Fibroblast of lung (primary cell): ENCODE measurements at regions not wholly inside any gene's neighbourhood (a gene's known extent, or its start where the extent isn't known, plus 50 kb on each side); places are given as distances from the start of the nearest gene placed in this dataset.
A peak's percentile ranks its signal among the peaks of the same experiment; 100 is the strongest.

Source experiments
- DNase-seq, 2 donors: peaks; one replicate each; pipeline versions ENCODE4 v3.0.0 to v3.0.0-alpha.2; 2010; ENCODE audit warnings: low read depth in 2 of 2
- H2AFZ ChIP-seq: 2 replicates; pipeline ENCODE4 v1.5.1; 2012; ENCODE audit warnings: low read length, control low read depth, inconsistent platforms
- H3K27ac ChIP-seq: 2 replicates; pipeline ENCODE4 v1.5.1; 2011; ENCODE audit warnings: low read length, control low read depth; ENCODE audit not compliant: insufficient read depth
- H3K27me3 ChIP-seq: 2 replicates; pipeline ENCODE4 v1.5.1; 2011; ENCODE audit warnings: mild to moderate bottlenecking, low read length; ENCODE audit not compliant: control insufficient read depth, insufficient read depth
- H3K36me3 ChIP-seq: 2 replicates; pipeline ENCODE4 v1.5.1; 2011; ENCODE audit warnings: low read length; ENCODE audit not compliant: control insufficient read depth, insufficient read depth
- H3K4me1 ChIP-seq: 2 replicates; pipeline ENCODE4 v1.5.1; 2011; ENCODE audit warnings: low read length; ENCODE audit not compliant: control insufficient read depth, insufficient read depth; ENCODE audit errors: extremely low read depth
- H3K4me2 ChIP-seq: 2 replicates; pipeline ENCODE4 v1.5.1; 2011; ENCODE audit warnings: low read length, control low read depth; ENCODE audit not compliant: insufficient read depth; ENCODE audit errors: extremely low read depth
- H3K4me3 ChIP-seq, 4 experiments: fragments of 200-600 bp in 1 of 4; sonication (generic) in 1 of 4; replicated peaks in 1 of 4; 2 replicates each; pipeline ENCODE4 v1.5.1; 2011 to 2016; ENCODE audit warnings: low read length in 4 of 4, low read depth in 3 of 4, mild to moderate bottlenecking in 3 of 4, control low read depth in 2 of 4, inconsistent platforms in 1 of 4, mixed read lengths in 1 of 4; ENCODE audit not compliant: insufficient read depth in 1 of 4; ENCODE audit errors: control extremely low read depth in 1 of 4
- H3K79me2 ChIP-seq: 2 replicates; pipeline ENCODE4 v1.5.1; 2012; ENCODE audit warnings: mild to moderate bottlenecking, low read length, inconsistent platforms; ENCODE audit not compliant: control insufficient read depth, insufficient read depth
- H3K9ac ChIP-seq: 2 replicates; pipeline ENCODE4 v1.5.1; 2011; ENCODE audit warnings: mild to moderate bottlenecking, low read length, control low read depth; ENCODE audit not compliant: insufficient read depth
- H3K9me3 ChIP-seq: 2 replicates; pipeline ENCODE4 v1.5.1; 2012; ENCODE audit warnings: low read depth, low read length; ENCODE audit not compliant: control insufficient read depth, insufficient read depth
- H4K20me1 ChIP-seq: 2 replicates; pipeline ENCODE4 v1.5.1; 2011; ENCODE audit warnings: low read length; ENCODE audit not compliant: control insufficient read depth, insufficient read depth; ENCODE audit errors: extremely low read depth
- CTCF ChIP-seq, 2 donors: IDR thresholded peaks in 1 of 2; conservative IDR thresholded peaks in 1 of 2; 1 replicate in 1 of 2; 2 replicates in 1 of 2; pipeline ENCODE4 v1.5.1; 2011 to 2012; ENCODE audit warnings: low read length in 2 of 2, control low read depth in 1 of 2, inconsistent platforms in 1 of 2, low read depth in 1 of 2, mild to moderate bottlenecking in 1 of 2
- EZH2 ChIP-seq: IDR thresholded peaks from 2 replicates; pipeline ENCODE4 v1.5.1; 2012; ENCODE audit warnings: low read length, control low read depth, mild to moderate bottlenecking; ENCODE audit errors: missing control alignments

GRCh38 chr13:106799781-106800335 lies 231.9 kb upstream of the ARGLU1 start:
- no peak for DNase-seq
- Histone ChIP-seq H3K4me1 (no peaks in the 10 kb centered on the region), H3K27ac (no peak overlapping the region), H3K4me2 (no peak overlapping the region), H3K4me3 (no peak overlapping the region), H3K36me3 (no peaks in the 10 kb centered on the region), H4K20me1 (no peaks in the 10 kb centered on the region), H3K79me2 (no peaks in the 10 kb centered on the region), H3K9me3 (no peaks in the 10 kb centered on the region), H3K9ac (no peak overlapping the region), H3K27me3 (no peaks in the 10 kb centered on the region), H2AFZ (no peak overlapping the region)
- no peak for TF ChIP-seq CTCF (conservative IDR thresholded peaks at IDR 0.05 in 1 of 2, IDR thresholded peaks at IDR 0.05 in 1 of 2; ENCODE audit: low read depth in 1 of 2, low read length in 2 of 2)
- TF ChIP-seq EZH2 = no peak

- Histone ChIP-seq H3K9me3 (no peaks in the 10 kb centered on the region), H3K27ac (no peak overlapping the region), H3K27me3 (no peaks in the 10 kb centered on the region), H3K4me2 (no peak overlapping the region), H2AFZ (no peak overlapping the region), H3K4me3 (no peak overlapping the region), H4K20me1 (no peaks in the 10 kb centered on the region), H3K79me2 (no peaks in the 10 kb centered on the region), H3K9ac (no peak overlapping the region), H3K36me3 (no peaks in the 10 kb centered on the region), H3K4me1 (no peaks in the 10 kb centered on the region)
- no peak for DNase-seq
- no peak for TF ChIP-seq EZH2
- TF ChIP-seq CTCF (conservative IDR thresholded peaks at IDR 0.05 in 1 of 2, IDR thresholded peaks at IDR 0.05 in 1 of 2; ENCODE audit: low read depth in 1 of 2, low read length in 2 of 2) = no peak
Observed at GRCh38 chr13:106797081-106797640, 229.2 kb upstream of the ARGLU1 start.

GRCh38 chr13:106796280-106797047 lies 228.5 kb upstream of the ARGLU1 start:
- Histone ChIP-seq H3K4me3 (peak overlapping the region in 2 of 4 experiments; percentile 11 to 55), H3K79me2 (no peaks in the 10 kb centered on the region), H3K4me2 (no peak overlapping the region), H3K4me1 (no peaks in the 10 kb centered on the region), H3K9ac (no peak overlapping the region), H3K27me3 (no peaks in the 10 kb centered on the region), H3K9me3 (no peaks in the 10 kb centered on the region), H4K20me1 (no peaks in the 10 kb centered on the region), H2AFZ (no peak overlapping the region), H3K27ac (no peak overlapping the region), H3K36me3 (no peaks in the 10 kb centered on the region)
- TF ChIP-seq CTCF (conservative IDR thresholded peaks at IDR 0.05 in 1 of 2, IDR thresholded peaks at IDR 0.05 in 1 of 2; ENCODE audit: low read depth in 1 of 2, low read length in 2 of 2) = no peak
- TF ChIP-seq EZH2 = no peak
- DNase-seq = no peak
